HL-60 (cell line): ENCODE measurements at regions not wholly inside any gene's neighbourhood (a gene's known extent, or its start where the extent isn't known, plus 50 kb on each side); places are given as distances from the start of the nearest gene placed in this dataset.
A peak's percentile ranks its signal among the peaks of the same experiment; 100 is the strongest.

ENCODE experiments used
- DNase-seq, 2 experiments: peaks; one replicate each; pipeline ENCODE4 v3.0.0-alpha.2; 2010 to 2020; ENCODE audit warnings: low read depth in 1 of 2, low spot score in 1 of 2
- H3K27ac ChIP-seq: fragments of 250-450 bp; sonication (Bioruptor Pico); replicated peaks from 2 replicates; pipeline ENCODE4 v1.5.1; 2020; ENCODE audit warnings: mild to moderate bottlenecking, moderate library complexity
- H3K27me3 ChIP-seq: fragments of 250-450 bp; sonication (Bioruptor Pico); 2 replicates; pipeline ENCODE4 v1.5.1; 2021; ENCODE audit warnings: mild to moderate bottlenecking, moderate library complexity; ENCODE audit not compliant: insufficient read depth, poor library complexity, severe bottlenecking
- H3K4me3 ChIP-seq: replicated peaks from 2 replicates; pipeline ENCODE4 v1.5.1; 2011; ENCODE audit warnings: mild to moderate bottlenecking, control low read depth, low read length; ENCODE audit not compliant: insufficient read depth
- CTCF ChIP-seq: IDR thresholded peaks from one replicate; pipeline ENCODE4 v1.5.1; 2011; ENCODE audit warnings: low read length, control low read depth, inconsistent platforms; ENCODE audit not compliant: insufficient read depth
- GABPA ChIP-seq: IDR thresholded peaks from 2 replicates; pipeline ENCODE4 v1.6.1; 2012; ENCODE audit warnings: low read depth
- POLR2AphosphoS5 ChIP-seq: IDR thresholded peaks from 2 replicates; pipeline ENCODE4 v1.6.1; 2012; ENCODE audit warnings: low read depth
- REST ChIP-seq: IDR thresholded peaks from 2 replicates; pipeline ENCODE4 v1.6.1; 2012; ENCODE audit warnings: low read depth; ENCODE audit not compliant: insufficient replicate concordance
- SPI1 ChIP-seq: IDR thresholded peaks from 2 replicates; pipeline ENCODE4 v1.6.1; 2012; ENCODE audit warnings: low read depth, mild to moderate bottlenecking, borderline replicate concordance

GRCh38 chr1:200491103-200491502 is 81.3 kb upstream of the ZNF281 start:
- DNase-seq = no peak
- no peak for TF ChIP-seq POLR2AphosphoS5
- no peak for TF ChIP-seq REST
- Histone ChIP-seq H3K27me3 (no peaks in the 10 kb centered on the region), H3K27ac (no peak overlapping the region), H3K4me3 (no peak overlapping the region)

- H3K27me3 ChIP-seq = no peaks in the 10 kb centered on the region
- TF ChIP-seq POLR2AphosphoS5 (no peak), REST (no peak), CTCF (no peak), GABPA (no peak), SPI1 (no peak)
- no peak overlapping the region for H3K4me3 ChIP-seq
- DNase-seq = no peak
- no peak overlapping the region for H3K27ac ChIP-seq
Observed at GRCh38 chr1:200490183-200490582, 80.3 kb upstream of the ZNF281 start.

GRCh38 chr1:200488375-200489165 is 78.7 kb upstream of the ZNF281 start:
- DNase-seq = peak; percentile 10 to 61
- Histone ChIP-seq H3K27me3 (no peaks in the 10 kb centered on the region), H3K4me3 (no peak overlapping the region), H3K27ac (no peak overlapping the region)
- peak; percentile 75 for TF ChIP-seq CTCF
- no peak for TF ChIP-seq GABPA
- 0 out of 2 replicates have a peak, but pooled peaks have one; percentile 2 for TF ChIP-seq SPI1
- TF ChIP-seq REST = no peak
- TF ChIP-seq POLR2AphosphoS5 = no peak
